Neural progenitor cell (in vitro differentiated cells): ENCODE measurements at regions not wholly inside any gene's neighbourhood (a gene's known extent, or its start where the extent isn't known, plus 50 kb on each side); places are given as distances from the start of the nearest gene placed in this dataset.

ENCODE experiments used
- DNase-seq: peaks from one replicate; pipeline ENCODE4 v3.0.0-alpha.2; 2016; ENCODE audit warnings: low spot score
- H2AFZ ChIP-seq: fragments of 200-600 bp; sonication (generic); replicated peaks from 2 replicates; pipeline ENCODE4 v1.6.1; 2016; ENCODE audit warnings: antibody characterized with exemption
- H3F3A ChIP-seq: fragments of 200-600 bp; sonication (generic); 2 replicates; pipeline ENCODE4 v1.6.1; 2016; ENCODE audit warnings: antibody characterized with exemption, low read depth
- H3K27ac ChIP-seq: fragments of 200-600 bp; sonication (generic); 2 replicates; pipeline ENCODE4 v1.5.1; 2016; ENCODE audit warnings: mild to moderate bottlenecking
- H3K27me3 ChIP-seq: fragments of 200-600 bp; sonication (generic); 2 replicates; pipeline ENCODE4 v1.6.1; 2016; ENCODE audit warnings: mild to moderate bottlenecking, moderate library complexity
- H3K36me3 ChIP-seq: fragments of 200-600 bp; sonication (generic); 2 replicates; pipeline ENCODE4 v1.5.1; 2016
- H3K4me1 ChIP-seq: fragments of 200-600 bp; sonication (generic); 2 replicates; pipeline ENCODE4 v1.6.1; 2016; ENCODE audit warnings: mixed run types
- H3K4me2 ChIP-seq: fragments of 200-600 bp; sonication (generic); 2 replicates; pipeline ENCODE4 v1.6.1; 2016
- H3K4me3 ChIP-seq: fragments of 200-600 bp; sonication (generic); 2 replicates; pipeline ENCODE4 v1.5.1; 2016
- H3K79me2 ChIP-seq: fragments of 200-600 bp; sonication (generic); 2 replicates; pipeline ENCODE4 v1.6.1; 2016; ENCODE audit warnings: low read depth
- H3K9ac ChIP-seq: fragments of 200-600 bp; sonication (generic); 2 replicates; pipeline ENCODE4 v1.6.1; 2016
- H3K9me3 ChIP-seq: fragments of 200-600 bp; sonication (generic); 2 replicates; pipeline ENCODE4 v1.5.1; 2016; ENCODE audit warnings: low read depth
- H4K20me1 ChIP-seq: fragments of 200-600 bp; sonication (generic); 2 replicates; pipeline ENCODE4 v1.6.1; 2016; ENCODE audit warnings: low read depth
- H3K27ac Mint-ChIP-seq: 3 replicates; pipeline ENCODE4 v1.8.0; 2021; ENCODE audit warnings: mixed read lengths
- H3K27me3 Mint-ChIP-seq: 2 replicates; pipeline ENCODE4 v1.8.0; 2022; ENCODE audit warnings: low read depth, mild to moderate bottlenecking, inconsistent platforms, moderate library complexity, mixed read lengths; ENCODE audit not compliant: insufficient read depth
- H3K36me3 Mint-ChIP-seq: 3 replicates; pipeline ENCODE4 v1.8.0; 2021; ENCODE audit warnings: mixed read lengths
- H3K4me1 Mint-ChIP-seq: 3 replicates; pipeline ENCODE4 v1.8.0; 2021; ENCODE audit warnings: mixed read lengths
- H3K4me3 Mint-ChIP-seq: 3 replicates; pipeline ENCODE4 v1.8.0; 2021; ENCODE audit warnings: mild to moderate bottlenecking, moderate library complexity, mixed read lengths
- H3K9me3 Mint-ChIP-seq: 3 replicates; pipeline ENCODE4 v1.8.0; 2020; ENCODE audit warnings: mixed read lengths
- EZH2 ChIP-seq: fragments of 200-600 bp; sonication (generic); IDR thresholded peaks from 2 replicates; pipeline ENCODE4 v1.6.1; 2017; ENCODE audit warnings: antibody characterized with exemption, mild to moderate bottlenecking, moderate library complexity
- EZH2phosphoT487 ChIP-seq: fragments of 200-600 bp; sonication (generic); IDR thresholded peaks from 2 replicates; pipeline ENCODE4 v1.6.1; 2017; ENCODE audit warnings: antibody characterized with exemption
- TF ChIP-seq, protein P1 (sequence below): fragments of 200-600 bp; sonication (generic); IDR thresholded peaks from 2 replicates; pipeline ENCODE4 v1.5.1; 2017; ENCODE audit warnings: antibody characterized with exemption, mild to moderate bottlenecking

DNA sequence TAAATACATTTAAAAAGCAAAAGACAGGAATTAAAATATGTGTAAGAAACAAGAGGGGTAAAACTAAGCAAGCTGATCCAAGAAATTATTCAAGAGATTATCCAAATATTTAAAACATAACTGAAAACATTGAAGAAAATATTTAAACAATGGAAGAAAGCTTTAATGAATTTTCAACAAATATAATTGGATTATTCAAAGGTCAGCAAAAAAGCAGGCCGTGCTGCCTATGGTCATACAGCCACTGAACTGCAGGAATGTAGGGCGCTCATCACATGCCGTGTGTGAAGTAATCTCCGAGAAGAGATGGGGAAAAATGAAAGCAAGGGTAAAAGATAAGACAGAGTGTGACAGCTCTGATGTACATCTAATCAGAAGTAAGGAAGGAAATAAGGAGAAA lies 1195.4 kb upstream of the EYS start:
- no peaks in the 10 kb centered on the region for H3K9me3 ChIP-seq
- no peak overlapping the region for H2AFZ ChIP-seq
- Mint-ChIP-seq H3K27ac (peak overlapping the region; percentile 47), H3K9me3 (peaks cover 12% of the 10 kb centered on the region), H3K27me3 (peaks cover 3% of the 10 kb centered on the region), H3K36me3 (no peaks in the 10 kb centered on the region), H3K4me3 (no peak overlapping the region), H3K4me1 (peaks cover 12% of the 10 kb centered on the region)
- no peaks in the 10 kb centered on the region for H3K79me2 ChIP-seq
- no peak for DNase-seq
- no peak overlapping the region for H3K4me2 ChIP-seq
- H4K20me1 ChIP-seq: no peaks in the 10 kb centered on the region
- no peak overlapping the region for H3K9ac ChIP-seq
- no peaks in the 10 kb centered on the region for H3F3A ChIP-seq
- no peaks in the 10 kb centered on the region for H3K4me1 ChIP-seq
- no peaks in the 10 kb centered on the region for H3K27me3 ChIP-seq
- no peak overlapping the region for H3K4me3 ChIP-seq
- no peaks in the 10 kb centered on the region for H3K36me3 ChIP-seq
- H3K27ac ChIP-seq: no peak overlapping the region
- TF ChIP-seq, protein P1, sequence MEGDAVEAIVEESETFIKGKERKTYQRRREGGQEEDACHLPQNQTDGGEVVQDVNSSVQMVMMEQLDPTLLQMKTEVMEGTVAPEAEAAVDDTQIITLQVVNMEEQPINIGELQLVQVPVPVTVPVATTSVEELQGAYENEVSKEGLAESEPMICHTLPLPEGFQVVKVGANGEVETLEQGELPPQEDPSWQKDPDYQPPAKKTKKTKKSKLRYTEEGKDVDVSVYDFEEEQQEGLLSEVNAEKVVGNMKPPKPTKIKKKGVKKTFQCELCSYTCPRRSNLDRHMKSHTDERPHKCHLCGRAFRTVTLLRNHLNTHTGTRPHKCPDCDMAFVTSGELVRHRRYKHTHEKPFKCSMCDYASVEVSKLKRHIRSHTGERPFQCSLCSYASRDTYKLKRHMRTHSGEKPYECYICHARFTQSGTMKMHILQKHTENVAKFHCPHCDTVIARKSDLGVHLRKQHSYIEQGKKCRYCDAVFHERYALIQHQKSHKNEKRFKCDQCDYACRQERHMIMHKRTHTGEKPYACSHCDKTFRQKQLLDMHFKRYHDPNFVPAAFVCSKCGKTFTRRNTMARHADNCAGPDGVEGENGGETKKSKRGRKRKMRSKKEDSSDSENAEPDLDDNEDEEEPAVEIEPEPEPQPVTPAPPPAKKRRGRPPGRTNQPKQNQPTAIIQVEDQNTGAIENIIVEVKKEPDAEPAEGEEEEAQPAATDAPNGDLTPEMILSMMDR: no peak
- TF ChIP-seq EZH2phosphoT487: no peak
- no peak for TF ChIP-seq EZH2

GRCh38 chr6:66900133-66901083 lies 1193.4 kb upstream of the EYS start:
- H3K79me2 ChIP-seq: no peaks in the 10 kb centered on the region
- H3K36me3 ChIP-seq: no peaks in the 10 kb centered on the region
- H3F3A ChIP-seq: no peaks in the 10 kb centered on the region
- no peak overlapping the region for H3K4me3 ChIP-seq
- H3K36me3 Mint-ChIP-seq: no peaks in the 10 kb centered on the region
- TF ChIP-seq, protein P1: no peak
- TF ChIP-seq EZH2 (no peak), EZH2phosphoT487 (no peak)
- no peaks in the 10 kb centered on the region for H3K27me3 ChIP-seq
- H3K27me3 Mint-ChIP-seq: peaks cover 7% of the 10 kb centered on the region
- H3K27ac ChIP-seq: no peak overlapping the region
- no peaks in the 10 kb centered on the region for H4K20me1 ChIP-seq
- H3K4me1 Mint-ChIP-seq: peaks cover 12% of the 10 kb centered on the region
- H3K4me2 ChIP-seq: no peak overlapping the region
- no peak overlapping the region for H3K4me3 Mint-ChIP-seq
- peaks cover 14% of the 10 kb centered on the region for H3K9me3 Mint-ChIP-seq
- no peak overlapping the region for H2AFZ ChIP-seq
- peak overlapping the region; percentile 51 for H3K27ac Mint-ChIP-seq
- H3K9me3 ChIP-seq: no peaks in the 10 kb centered on the region
- no peaks in the 10 kb centered on the region for H3K4me1 ChIP-seq
- no peak for DNase-seq
- H3K9ac ChIP-seq: no peak overlapping the region

DNA sequence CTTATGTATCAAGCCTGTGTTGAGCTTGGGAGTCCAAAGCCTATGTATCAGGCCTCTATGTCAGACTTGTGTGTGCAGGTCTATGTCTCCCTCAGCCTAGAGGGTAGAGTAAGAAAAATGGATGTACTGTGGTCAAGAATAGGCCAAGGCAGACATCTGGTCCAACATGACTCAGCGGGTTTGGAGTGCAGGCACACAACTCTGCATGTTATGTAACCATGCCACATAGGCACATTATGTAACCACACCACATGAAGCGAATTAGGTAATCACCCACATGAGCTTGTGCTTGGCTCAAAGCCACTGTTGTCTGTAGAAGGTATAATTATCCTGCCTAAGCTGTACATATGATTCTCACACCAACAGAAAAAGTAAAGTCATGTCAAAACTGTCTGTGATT lies 1190.5 kb upstream of the EYS start:
- no peak overlapping the region for H2AFZ ChIP-seq
- Mint-ChIP-seq H3K27me3 (peaks cover 7% of the 10 kb centered on the region), H3K9me3 (peaks cover 17% of the 10 kb centered on the region), H3K27ac (no peak overlapping the region), H3K4me3 (no peak overlapping the region), H3K4me1 (peaks cover 8% of the 10 kb centered on the region), H3K36me3 (no peaks in the 10 kb centered on the region)
- no peaks in the 10 kb centered on the region for H3F3A ChIP-seq
- no peaks in the 10 kb centered on the region for H3K36me3 ChIP-seq
- H3K4me1 ChIP-seq: no peaks in the 10 kb centered on the region
- H3K4me2 ChIP-seq: no peak overlapping the region
- TF ChIP-seq EZH2phosphoT487 (no peak), EZH2 (no peak)
- TF ChIP-seq, protein P1: no peak
- H4K20me1 ChIP-seq: no peaks in the 10 kb centered on the region
- no peak overlapping the region for H3K4me3 ChIP-seq
- no peaks in the 10 kb centered on the region for H3K9me3 ChIP-seq
- no peak overlapping the region for H3K27ac ChIP-seq
- H3K79me2 ChIP-seq: no peaks in the 10 kb centered on the region
- DNase-seq: peak; percentile 20
- H3K27me3 ChIP-seq: no peaks in the 10 kb centered on the region
- no peak overlapping the region for H3K9ac ChIP-seq
